GM18951 (cell line): ENCODE measurements at regions not wholly inside any gene's neighbourhood (a gene's known extent, or its start where the extent isn't known, plus 50 kb on each side); places are given as distances from the start of the nearest gene placed in this dataset.
"Not testable (repeated sequence)": the region's sequence is repeated elsewhere in the genome, so short reads cannot be mapped to it uniquely, and the experiment has no call there.

ENCODE experiments used
- POLR2A ChIP-seq: IDR thresholded peaks from 4 replicates; pipeline ENCODE4 v1.6.1; 2011; ENCODE audit warnings: mild to moderate bottlenecking; ENCODE audit not compliant: insufficient read length, insufficient read depth; ENCODE audit errors: extremely low read depth
- in situ Hi-C: fragments of 300-500 bp; cut with MboI; formaldehyde crosslinking; loops from one replicate; pipeline ENCODE4 v1.12.0; 2022; ENCODE audit warnings: low sequenced_read_pairs, mixed read lengths, inconsistent platforms; ENCODE audit not compliant: unreplicated experiment

DNA sequence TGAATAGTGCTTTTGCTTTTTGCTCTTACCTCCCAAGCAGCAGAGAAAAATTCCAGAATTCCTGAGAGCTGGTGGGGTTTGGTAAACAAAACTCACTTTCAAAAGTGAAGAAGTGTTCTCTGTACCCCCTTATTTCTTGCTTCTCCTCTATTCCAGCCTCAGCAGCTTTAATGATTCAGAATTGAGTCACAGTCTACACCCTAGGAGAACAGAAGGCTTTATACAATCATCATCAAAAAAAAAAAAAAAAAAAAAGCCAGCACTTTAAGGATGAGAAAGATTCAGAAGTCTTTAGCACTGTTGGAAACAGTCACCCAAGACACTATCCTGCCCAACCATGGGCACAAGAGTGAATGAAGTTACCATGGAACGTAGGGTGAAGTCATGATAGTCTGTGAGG is 1583.1 kb upstream of the PCDH10 start:
- TF ChIP-seq POLR2A = no peak
- in situ Hi-C loops = no loop called here

GRCh38 chr4:131584587-131584986 is 1564.5 kb upstream of the PCDH10 start:
- in situ Hi-C loops = no loop called here
- no peak for TF ChIP-seq POLR2A

DNA sequence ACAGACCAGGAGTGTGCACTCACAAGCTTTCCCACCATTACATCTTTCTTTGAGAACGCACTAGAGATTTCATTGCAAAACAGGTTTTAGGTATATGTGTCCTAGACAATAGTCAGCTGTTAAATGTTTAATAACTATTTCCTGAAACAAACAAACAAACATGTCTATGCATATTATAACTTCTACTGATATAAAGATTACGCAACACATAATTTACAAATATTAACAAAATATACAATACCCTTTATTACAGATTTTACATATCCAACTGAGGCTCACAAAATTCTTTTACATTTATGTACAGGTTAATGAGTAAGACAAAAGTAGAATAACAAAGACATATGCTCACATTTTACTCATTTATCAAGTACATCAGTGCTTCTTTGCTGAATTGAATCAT is 1554.0 kb upstream of the PCDH10 start:
- in situ Hi-C loops = no loop called here

DNA sequence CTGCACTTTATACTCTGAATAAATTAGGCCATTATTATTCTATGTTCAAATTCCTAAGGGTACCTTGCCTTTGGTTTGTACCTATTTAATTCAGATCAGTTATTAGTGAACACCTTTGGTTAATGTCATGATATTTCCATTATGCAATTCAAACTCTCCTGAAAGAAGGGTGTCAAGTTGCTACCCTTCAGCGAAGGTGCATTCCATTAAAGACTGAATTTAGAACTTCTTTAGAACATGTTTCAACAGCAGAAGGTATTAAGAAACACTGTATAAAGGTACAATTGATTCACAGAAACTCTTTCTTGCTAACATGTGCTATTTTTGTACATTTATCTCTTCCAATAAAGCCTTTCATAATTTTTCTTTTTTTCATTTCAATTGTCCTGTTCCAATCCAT is 1545.4 kb upstream of the PCDH10 start:
- no peak for TF ChIP-seq POLR2A
- in situ Hi-C loops = no loop called here

More for the DNA sequence above, 1554.0 kb upstream of the PCDH10 start:
- no peak for TF ChIP-seq POLR2A

GRCh38 chr4:131609039-131609438 is 1540.1 kb upstream of the PCDH10 start:
- in situ Hi-C loops = no loop called here
- TF ChIP-seq POLR2A = no peak

DNA sequence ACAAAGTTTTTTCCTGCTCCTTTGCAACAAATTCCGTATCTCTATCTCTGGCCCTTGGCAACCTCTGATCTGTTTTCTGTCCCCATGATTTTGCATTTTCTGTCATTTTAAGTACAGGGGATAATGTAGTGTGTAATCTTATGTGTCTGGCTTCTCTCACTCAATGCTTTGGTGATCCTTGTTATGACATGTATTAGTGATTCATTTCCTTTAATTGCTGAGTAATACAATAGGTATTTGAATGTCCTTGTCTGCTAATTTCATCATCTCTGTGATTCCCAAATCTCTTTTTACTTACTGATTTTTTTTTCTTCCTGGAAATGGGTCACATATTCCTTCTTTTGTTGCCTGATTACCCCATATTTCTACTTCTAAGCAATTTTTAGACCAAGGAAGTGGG is 1538.6 kb upstream of the PCDH10 start:
- in situ Hi-C loops = not testable (repeated sequence)

DNA sequence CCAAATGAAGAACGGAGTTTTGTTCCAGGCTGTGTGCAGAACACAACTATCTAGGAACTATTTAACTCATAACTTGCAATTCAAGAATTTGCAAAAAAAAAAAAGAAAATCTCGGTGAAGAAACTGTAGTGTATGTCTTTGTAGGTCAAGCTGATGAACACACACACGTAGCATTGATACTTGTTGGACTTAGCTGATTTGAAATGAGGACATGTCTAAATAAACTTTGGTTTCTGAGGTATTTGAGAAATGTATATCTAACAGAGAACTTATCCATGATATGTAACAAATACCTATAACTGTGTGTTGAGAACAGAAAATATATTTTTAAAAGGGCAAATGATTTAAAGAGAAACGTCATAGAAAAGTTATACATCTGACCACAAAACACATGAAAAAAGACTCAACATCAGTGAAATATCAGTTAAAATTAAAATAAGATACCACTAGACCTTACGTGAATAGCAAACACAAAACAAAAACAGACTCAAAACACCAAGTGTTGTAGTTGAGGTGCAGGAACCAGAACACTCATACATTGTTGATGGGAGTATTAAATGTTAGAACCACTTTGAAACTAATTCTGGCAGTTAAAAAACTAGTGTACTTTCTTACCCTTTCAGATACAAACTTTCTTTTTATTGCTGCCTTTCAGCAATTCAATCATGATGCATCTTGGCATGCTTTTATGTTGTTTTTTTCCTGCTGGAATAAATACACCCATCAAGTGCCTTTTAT is 1535.8 kb upstream of the PCDH10 start:
- TF ChIP-seq POLR2A = no peak
- in situ Hi-C loops = no loop called here

GRCh38 chr4:131613824-131614216 is 1535.3 kb upstream of the PCDH10 start:
- in situ Hi-C loops = no loop called here

GRCh38 chr4:131632877-131633276 is 1516.2 kb upstream of the PCDH10 start:
- TF ChIP-seq POLR2A = no peak
- in situ Hi-C loops = no loop called here

More at GRCh38 chr4:131613824-131614216, 1535.3 kb upstream of the PCDH10 start:
- no peak for TF ChIP-seq POLR2A

GRCh38 chr4:131635191-131635590 is 1513.9 kb upstream of the PCDH10 start:
- in situ Hi-C loops = no loop called here
- no peak for TF ChIP-seq POLR2A

- TF ChIP-seq POLR2A = no peak
- in situ Hi-C loops = no loop called here
These were observed 1510.3 kb upstream of the PCDH10 start for GRCh38 chr4:131638781-131639180.

- in situ Hi-C loops = no loop called here
- TF ChIP-seq POLR2A = no peak
These were observed 1504.5 kb upstream of the PCDH10 start for GRCh38 chr4:131644619-131645018.

- no peak for TF ChIP-seq POLR2A
- in situ Hi-C loops = no loop called here
These were observed 1499.9 kb upstream of the PCDH10 start for GRCh38 chr4:131649227-131649626.

DNA sequence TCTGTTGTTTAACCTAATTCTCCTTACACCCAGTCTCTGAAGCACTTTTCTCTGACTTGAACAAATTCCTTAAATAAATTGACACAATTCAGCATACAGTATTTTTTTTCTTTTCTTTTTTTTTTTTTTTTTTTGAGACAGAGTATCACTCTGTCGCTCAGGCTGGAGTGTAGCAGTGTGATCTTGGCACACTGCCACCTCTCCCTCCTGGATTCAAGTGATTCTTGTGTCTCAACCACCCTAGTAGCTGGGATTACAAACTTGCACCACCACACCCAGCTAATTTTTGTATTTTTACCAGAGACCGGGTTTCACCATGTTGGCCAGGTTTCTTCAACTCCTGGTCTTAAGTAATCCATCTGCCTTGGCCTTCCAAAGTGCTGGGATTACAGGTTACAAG is 1498.1 kb upstream of the PCDH10 start:
- no peak for TF ChIP-seq POLR2A
- in situ Hi-C loops = no loop called here

- in situ Hi-C loops = not testable (repeated sequence)
These were observed 1465.8 kb upstream of the PCDH10 start for GRCh38 chr4:131683314-131683713.
